ENCODE measurements at regions not wholly inside any gene's neighbourhood (a gene's known extent, or its start where the extent isn't known, plus 50 kb on each side); places are given as distances from the start of the nearest gene placed in this dataset.

- peak overlapping the region in 1 of 3 experiments; percentile 31; a peak in 1 of 7 replicates for H3K27ac Mint-ChIP-seq
- Histone ChIP-seq H2AFZ (ENCODE audit: low read length) (no peak overlapping the region), H3K23me2 (ENCODE audit: insufficient read length, low read depth, low read length, poor library complexity, severe bottlenecking) (no peaks in the 10 kb centered on the region)
Measured at GRCh38 chr3:104269771-104270170, 1096.9 kb upstream of the ALCAM start.

More at GRCh38 chr3:104269771-104270170, 1096.9 kb upstream of the ALCAM start:
- Histone ChIP-seq H3K4ac (ENCODE audit: low read depth, low read length) (no peak overlapping the region), H2BK20ac (ENCODE audit: low read depth, low read length, poor library complexity, severe bottlenecking) (no peak overlapping the region), H3K27ac (ENCODE audit: insufficient read length, low read depth, low read length) (no peak overlapping the region), H2BK15ac (ENCODE audit: low read depth, low read length) (no peak overlapping the region), H4K20me1 (ENCODE audit: control insufficient read depth, insufficient read depth, insufficient read length) (no peaks in the 10 kb centered on the region), H3K23ac (ENCODE audit: insufficient read length, low read depth, low read length) (no peak overlapping the region), H3K79me2 (ENCODE audit: insufficient read depth, low read length) (no peaks in the 10 kb centered on the region), H3K56ac (ENCODE audit: insufficient read length, low read depth, low read length) (no peak overlapping the region), H3K4me1 (ENCODE audit: insufficient read depth, low read length) (no peaks in the 10 kb centered on the region), H3K27me3 (ENCODE audit: insufficient read depth, low read length) (no peaks in the 10 kb centered on the region), H2BK5ac (ENCODE audit: insufficient read length, low read length) (no peak overlapping the region), H4K8ac (replicated peaks; ENCODE audit: insufficient read length, low read depth, low read length) (no peak overlapping the region), H3K9ac (ENCODE audit: extremely low read depth, insufficient read length, low read length) (no peak overlapping the region), H2AK5ac (ENCODE audit: insufficient read length, low read length) (no peak overlapping the region), H3K9me3 (ENCODE audit: control insufficient read depth, low read depth, low read length) (no peaks in the 10 kb centered on the region), H3K79me1 (ENCODE audit: insufficient read depth, low read depth, low read length, poor library complexity, severe bottlenecking) (no peaks in the 10 kb centered on the region), H3K18ac (ENCODE audit: insufficient read length, low read depth, low read length) (no peak overlapping the region), H4K5ac (ENCODE audit: insufficient read length, low read depth, low read length) (no peak overlapping the region), H2BK120ac (ENCODE audit: low read depth, low read length, poor library complexity, severe bottlenecking) (no peak overlapping the region), H4K91ac (ENCODE audit: insufficient read length, low read depth, low read length) (no peak overlapping the region), H3K14ac (ENCODE audit: insufficient read depth, low read length) (no peak overlapping the region), H3T11ph (ENCODE audit: low read length) (no peak overlapping the region), H3K4me2 (ENCODE audit: insufficient read depth, insufficient read length, low read length) (no peak overlapping the region), H2BK12ac (ENCODE audit: insufficient read length, low read depth, low read length) (no peak overlapping the region)
- Mint-ChIP-seq H3K4me3 (no peak overlapping the region), H3K4me1 (peaks cover 8 to 13% of the 10 kb centered on the region in 2 experiments; a peak in 2 of 4 replicates), H3K27me3 (ENCODE audit: low read depth) (no peaks in the 10 kb centered on the region), H3K9me3 (peaks cover 3 to 4% of the 10 kb centered on the region in 2 experiments; a peak in 2 of 5 replicates), H3K36me3 (ENCODE audit: insufficient read depth in 1 of 3, low read depth in 3 of 3) (peaks cover 0 to 7% (median 2%) of the 10 kb centered on the region in 3 experiments; a peak in 3 of 7 replicates)
- no CpG with 5 or more reads among the region's 6 CpGs for WGBS (ENCODE audit: extremely low coverage, insufficient read length, low lambda C conversion rate)
- no peak for DNase-seq
- TF ChIP-seq, protein P1, sequence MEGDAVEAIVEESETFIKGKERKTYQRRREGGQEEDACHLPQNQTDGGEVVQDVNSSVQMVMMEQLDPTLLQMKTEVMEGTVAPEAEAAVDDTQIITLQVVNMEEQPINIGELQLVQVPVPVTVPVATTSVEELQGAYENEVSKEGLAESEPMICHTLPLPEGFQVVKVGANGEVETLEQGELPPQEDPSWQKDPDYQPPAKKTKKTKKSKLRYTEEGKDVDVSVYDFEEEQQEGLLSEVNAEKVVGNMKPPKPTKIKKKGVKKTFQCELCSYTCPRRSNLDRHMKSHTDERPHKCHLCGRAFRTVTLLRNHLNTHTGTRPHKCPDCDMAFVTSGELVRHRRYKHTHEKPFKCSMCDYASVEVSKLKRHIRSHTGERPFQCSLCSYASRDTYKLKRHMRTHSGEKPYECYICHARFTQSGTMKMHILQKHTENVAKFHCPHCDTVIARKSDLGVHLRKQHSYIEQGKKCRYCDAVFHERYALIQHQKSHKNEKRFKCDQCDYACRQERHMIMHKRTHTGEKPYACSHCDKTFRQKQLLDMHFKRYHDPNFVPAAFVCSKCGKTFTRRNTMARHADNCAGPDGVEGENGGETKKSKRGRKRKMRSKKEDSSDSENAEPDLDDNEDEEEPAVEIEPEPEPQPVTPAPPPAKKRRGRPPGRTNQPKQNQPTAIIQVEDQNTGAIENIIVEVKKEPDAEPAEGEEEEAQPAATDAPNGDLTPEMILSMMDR (conservative IDR thresholded peaks at IDR 0.05), result no peak
